ENCODE measurements at regions not wholly inside any gene's neighbourhood (a gene's known extent, or its start where the extent isn't known, plus 50 kb on each side); places are given as distances from the start of the nearest gene placed in this dataset.

DNA sequence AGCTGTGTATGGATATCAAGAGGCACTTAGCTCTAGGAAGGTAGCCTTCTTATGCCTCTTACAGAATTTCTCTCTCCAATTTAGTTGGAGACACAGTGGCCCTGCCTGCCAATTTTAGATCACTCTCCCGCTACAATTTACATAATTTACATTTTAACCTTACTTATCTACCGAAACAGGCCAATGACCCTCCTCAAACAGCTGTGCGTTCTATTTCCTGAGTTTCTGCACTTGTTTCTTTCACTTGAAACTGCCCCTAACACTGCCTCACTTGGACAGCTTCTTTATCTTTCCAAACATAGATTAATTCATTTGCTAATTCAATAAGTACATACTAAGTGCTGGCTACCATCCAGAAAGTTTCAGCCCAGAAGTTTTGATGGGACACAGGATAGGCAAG lies 52.9 kb upstream of the HDDC2 start:
- Histone ChIP-seq H3K27ac (no peak overlapping the region), H3K36me3 (no peaks in the 10 kb centered on the region), H3K4me3 (no peak overlapping the region), H3K9me3 (no peaks in the 10 kb centered on the region), H3K27me3 (no peaks in the 10 kb centered on the region), H3K4me1 (no peaks in the 10 kb centered on the region)
- DNase-seq = no peak
- intact Hi-C loops (cut with DNase I; ENCODE audit: low total_unique reads) = no loop called here
- in situ Hi-C loops (cut with MboI; ENCODE audit: low sequenced_read_pairs in 4 of 4) = no loop called here
- ATAC-seq = no peak
- no peak for TF ChIP-seq POLR2A (IDR thresholded peaks at IDR 0.05)
- no peak for TF ChIP-seq CTCF (IDR thresholded peaks at IDR 0.05 in 4 of 5, conservative IDR thresholded peaks at IDR 0.05 in 1 of 5)

DNA sequence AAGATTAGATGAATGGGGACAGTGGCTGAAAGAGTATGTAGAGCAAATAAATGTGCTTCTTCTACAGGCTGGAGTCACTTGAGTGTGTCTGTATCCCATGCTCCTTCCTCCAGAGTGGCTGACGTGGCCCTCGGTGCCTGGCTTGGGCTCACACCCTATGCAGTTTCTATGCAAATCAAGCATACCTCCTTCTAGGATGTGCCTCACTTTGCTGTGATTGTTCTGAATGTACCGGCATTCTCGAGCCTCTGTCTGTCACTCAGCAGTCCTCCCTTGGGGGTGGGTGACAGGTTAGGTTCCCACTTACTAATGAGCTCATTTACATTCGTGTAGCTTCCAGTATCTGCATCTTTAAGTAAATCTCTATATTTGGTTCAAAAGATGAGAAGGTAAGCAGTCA lies 55.1 kb upstream of the HDDC2 start:
- intact Hi-C loops (cut with DNase I; ENCODE audit: low total_unique reads) = no loop called here
- H3K27ac ChIP-seq = peak overlapping the region in 2 of 4 donors; percentile 12 to 26

GRCh38 chr6:125357515-125358256 lies 55.9 kb upstream of the HDDC2 start:
- Histone ChIP-seq H3K4me1 (peaks cover 5% of the 10 kb centered on the region in 2 donors), H3K27ac (peak overlapping the region; percentile 6 to 41 (median 26)), H3K4me3 (no peak overlapping the region), H3K27me3 (no peaks in the 10 kb centered on the region), H3K36me3 (no peaks in the 10 kb centered on the region), H3K9me3 (no peaks in the 10 kb centered on the region)
- DNase-seq (no peak), ATAC-seq (peak in 1 of 2 donors; percentile 36)
- no peak for TF ChIP-seq POLR2A (IDR thresholded peaks at IDR 0.05)
- TF ChIP-seq CTCF (IDR thresholded peaks at IDR 0.05 in 4 of 5, conservative IDR thresholded peaks at IDR 0.05 in 1 of 5) = no peak
- in situ Hi-C loops (cut with MboI; ENCODE audit: low sequenced_read_pairs in 4 of 4) (no loop called here), intact Hi-C loops (cut with DNase I; ENCODE audit: low total_unique reads) (no loop called here)

More for the DNA sequence above, 55.1 kb upstream of the HDDC2 start:
- Histone ChIP-seq H3K27me3 (no peaks in the 10 kb centered on the region), H3K4me1 (no peaks in the 10 kb centered on the region), H3K36me3 (no peaks in the 10 kb centered on the region), H3K4me3 (no peak overlapping the region), H3K9me3 (no peaks in the 10 kb centered on the region)
- no peak for ATAC-seq
- TF ChIP-seq POLR2A (IDR thresholded peaks at IDR 0.05) (no peak), CTCF (IDR thresholded peaks at IDR 0.05 in 4 of 5, conservative IDR thresholded peaks at IDR 0.05 in 1 of 5) (no peak)
- in situ Hi-C loops (cut with MboI; ENCODE audit: low sequenced_read_pairs in 4 of 4) = no loop called here
- DNase-seq = no peak

- ATAC-seq = no peak
- H3K4me3 ChIP-seq = no peak overlapping the region
- no peak overlapping the region for H3K27ac ChIP-seq
- no peaks in the 10 kb centered on the region for H3K27me3 ChIP-seq
- intact Hi-C loops (cut with DNase I; ENCODE audit: low total_unique reads) (no loop called here), in situ Hi-C loops (cut with MboI; ENCODE audit: low sequenced_read_pairs in 4 of 4) (no loop called here)
- no peaks in the 10 kb centered on the region for H3K36me3 ChIP-seq
- H3K4me1 ChIP-seq = peaks cover 6 to 9% of the 10 kb centered on the region in 2 donors
- TF ChIP-seq POLR2A (IDR thresholded peaks at IDR 0.05) (no peak), CTCF (IDR thresholded peaks at IDR 0.05 in 4 of 5, conservative IDR thresholded peaks at IDR 0.05 in 1 of 5) (no peak)
- DNase-seq = no peak
- H3K9me3 ChIP-seq = no peaks in the 10 kb centered on the region
These were observed 57.1 kb upstream of the HDDC2 start for GRCh38 chr6:125358898-125359297.

DNA sequence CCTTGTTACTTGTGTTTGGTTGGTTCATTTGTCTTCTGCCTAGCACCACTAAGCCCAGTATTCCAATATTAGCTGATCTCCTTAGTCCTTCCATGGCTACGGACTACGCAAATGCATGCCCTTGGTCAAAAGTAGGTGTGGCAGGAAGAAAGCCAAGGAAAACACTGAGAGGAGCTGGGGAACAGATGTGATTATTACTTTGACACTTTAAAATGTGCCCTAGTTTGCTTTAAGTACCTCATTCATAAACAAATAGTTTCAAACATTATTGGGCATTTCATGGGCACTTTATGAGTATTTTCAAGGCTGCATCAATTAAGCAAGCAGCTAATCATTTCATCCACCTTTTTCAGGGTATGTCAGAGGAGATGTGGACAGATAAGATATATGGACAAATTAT lies 60.1 kb upstream of the HDDC2 start:
- Histone ChIP-seq H3K36me3 (no peaks in the 10 kb centered on the region), H3K9me3 (no peaks in the 10 kb centered on the region), H3K4me3 (no peak overlapping the region), H3K4me1 (peaks cover 6 to 9% of the 10 kb centered on the region in 2 donors), H3K27me3 (no peaks in the 10 kb centered on the region), H3K27ac (no peak overlapping the region)
- DNase-seq (no peak), ATAC-seq (no peak)
- in situ Hi-C loops (cut with MboI; ENCODE audit: low sequenced_read_pairs in 4 of 4) = no loop called here
- no peak for TF ChIP-seq CTCF (IDR thresholded peaks at IDR 0.05 in 4 of 5, conservative IDR thresholded peaks at IDR 0.05 in 1 of 5)
- no peak for TF ChIP-seq POLR2A (IDR thresholded peaks at IDR 0.05)
- intact Hi-C loops (cut with DNase I; ENCODE audit: low total_unique reads) = no loop called here
